Lower leg skin (tissue), 3 donors: ENCODE measurements at regions not wholly inside any gene's neighbourhood (a gene's known extent, or its start where the extent isn't known, plus 50 kb on each side); places are given as distances from the start of the nearest gene placed in this dataset.

ENCODE experiments used
- POLR2A ChIP-seq, 2 donors: fragments of 450-650 bp; IDR thresholded peaks; one replicate each; pipeline ENCODE4 v1.6.1; 2016 to 2017; ENCODE audit warnings: antibody characterized with exemption in 2 of 2, mild to moderate bottlenecking in 1 of 2, moderate library complexity in 1 of 2
- TF ChIP-seq, protein P1 (sequence below), 3 donors: fragments of 450-650 bp; IDR thresholded peaks; one replicate each; pipeline ENCODE4 v1.5.1; 2016; ENCODE audit warnings: antibody characterized with exemption in 3 of 3, mild to moderate bottlenecking in 3 of 3, moderate library complexity in 2 of 3

DNA sequence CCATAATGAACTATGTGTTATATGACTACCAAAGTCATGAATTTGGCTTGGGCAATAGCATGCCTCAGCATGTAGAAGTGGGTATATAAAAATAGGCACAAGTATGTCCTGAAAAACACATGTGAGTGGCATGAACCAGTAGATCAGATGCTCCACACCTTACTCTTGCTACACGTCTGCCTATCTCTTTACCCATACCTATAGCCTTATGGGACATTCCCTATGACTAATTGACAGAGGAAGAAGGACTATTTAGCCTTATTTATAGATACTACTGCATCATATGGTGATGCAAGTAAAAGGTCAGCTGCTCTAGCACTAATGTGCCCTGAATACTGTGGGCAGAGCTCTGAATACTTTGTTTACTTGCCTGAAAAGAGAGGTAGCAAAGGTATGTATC is 81.0 kb upstream of the ZPLD1 start:
- TF ChIP-seq, protein P1, sequence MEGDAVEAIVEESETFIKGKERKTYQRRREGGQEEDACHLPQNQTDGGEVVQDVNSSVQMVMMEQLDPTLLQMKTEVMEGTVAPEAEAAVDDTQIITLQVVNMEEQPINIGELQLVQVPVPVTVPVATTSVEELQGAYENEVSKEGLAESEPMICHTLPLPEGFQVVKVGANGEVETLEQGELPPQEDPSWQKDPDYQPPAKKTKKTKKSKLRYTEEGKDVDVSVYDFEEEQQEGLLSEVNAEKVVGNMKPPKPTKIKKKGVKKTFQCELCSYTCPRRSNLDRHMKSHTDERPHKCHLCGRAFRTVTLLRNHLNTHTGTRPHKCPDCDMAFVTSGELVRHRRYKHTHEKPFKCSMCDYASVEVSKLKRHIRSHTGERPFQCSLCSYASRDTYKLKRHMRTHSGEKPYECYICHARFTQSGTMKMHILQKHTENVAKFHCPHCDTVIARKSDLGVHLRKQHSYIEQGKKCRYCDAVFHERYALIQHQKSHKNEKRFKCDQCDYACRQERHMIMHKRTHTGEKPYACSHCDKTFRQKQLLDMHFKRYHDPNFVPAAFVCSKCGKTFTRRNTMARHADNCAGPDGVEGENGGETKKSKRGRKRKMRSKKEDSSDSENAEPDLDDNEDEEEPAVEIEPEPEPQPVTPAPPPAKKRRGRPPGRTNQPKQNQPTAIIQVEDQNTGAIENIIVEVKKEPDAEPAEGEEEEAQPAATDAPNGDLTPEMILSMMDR (IDR thresholded peaks at IDR 0.05), result no peak
- TF ChIP-seq POLR2A (IDR thresholded peaks at IDR 0.05), result no peak
